Liver (tissue), 2 donors: ENCODE measurements at regions not wholly inside any gene's neighbourhood (a gene's known extent, or its start where the extent isn't known, plus 50 kb on each side); places are given as distances from the start of the nearest gene placed in this dataset.

ENCODE experiments used
- JUND ChIP-seq, 2 donors: IDR thresholded peaks; 2 replicates each; pipeline ENCODE4 v1.6.1; 2016; ENCODE audit warnings: antibody characterized with exemption in 2 of 2
- RAD21 ChIP-seq, 2 donors: IDR thresholded peaks; 2 replicates each; pipeline ENCODE4 v1.6.1; 2016; ENCODE audit warnings: antibody characterized with exemption in 2 of 2, mild to moderate bottlenecking in 2 of 2
- donor health status: healthy.

GRCh38 chr3:77814845-77815244 is 774.9 kb downstream of the ROBO2 start:
- TF ChIP-seq RAD21 (IDR thresholded peaks at IDR 0.05) (no peak), JUND (IDR thresholded peaks at IDR 0.05) (no peak)
